ENCODE measurements at regions not wholly inside any gene's neighbourhood (a gene's known extent, or its start where the extent isn't known, plus 50 kb on each side); places are given as distances from the start of the nearest gene placed in this dataset.
"Not testable (repeated sequence)": the region's sequence is repeated elsewhere in the genome, so short reads cannot be mapped to it uniquely, and the experiment has no call there.

GRCh38 chr9:85792057-85792456 lies 50.3 kb upstream of the AGTPBP1 start:
- DNase-seq (ENCODE audit: low read depth); H3K4me3 ChIP-seq (ENCODE audit: low read depth, low read length): not testable (repeated sequence)

GRCh38 chr9:85802978-85803695 lies 61.4 kb upstream of the AGTPBP1 start:
- DNase-seq (ENCODE audit: low read depth); H3K4me3 ChIP-seq (ENCODE audit: low read depth, low read length): not testable (repeated sequence)

GRCh38 chr9:85804847-85805133 lies 63.0 kb upstream of the AGTPBP1 start:
- DNase-seq (ENCODE audit: low read depth) = not testable (repeated sequence)
- H3K4me3 ChIP-seq (ENCODE audit: low read depth, low read length) = peak overlapping the region; percentile 34

- H3K4me3 ChIP-seq (ENCODE audit: low read depth, low read length) = peak overlapping the region; percentile 67
- DNase-seq (ENCODE audit: low read depth) = peak; percentile 81
Measured at GRCh38 chr9:85805134-85806005, 63.6 kb upstream of the AGTPBP1 start.

- H3K4me3 ChIP-seq (ENCODE audit: low read depth, low read length); DNase-seq (ENCODE audit: low read depth): not testable (repeated sequence)
Measured at GRCh38 chr9:85808329-85808728, 66.6 kb upstream of the AGTPBP1 start.

GRCh38 chr9:85813388-85813787 lies 71.6 kb upstream of the AGTPBP1 start:
- not testable (repeated sequence) for DNase-seq (ENCODE audit: low read depth); H3K4me3 ChIP-seq (ENCODE audit: low read depth, low read length)

- not testable (repeated sequence) for DNase-seq (ENCODE audit: low read depth); H3K4me3 ChIP-seq (ENCODE audit: low read depth, low read length)
Measured at GRCh38 chr9:85814800-85815199, 73.0 kb upstream of the AGTPBP1 start.

GRCh38 chr9:85818971-85819370 lies 77.2 kb upstream of the AGTPBP1 start:
- DNase-seq (ENCODE audit: low read depth) = peak; percentile 27

GRCh38 chr9:85820598-85820997 lies 78.8 kb upstream of the AGTPBP1 start:
- H3K4me3 ChIP-seq (ENCODE audit: low read depth, low read length); DNase-seq (ENCODE audit: low read depth): not testable (repeated sequence)

More at GRCh38 chr9:85818971-85819370, 77.2 kb upstream of the AGTPBP1 start:
- H3K4me3 ChIP-seq (ENCODE audit: low read depth, low read length) = not testable (repeated sequence)

- not testable (repeated sequence) for H3K4me3 ChIP-seq (ENCODE audit: low read depth, low read length); DNase-seq (ENCODE audit: low read depth)
Measured at GRCh38 chr9:85824949-85825348, 83.2 kb upstream of the AGTPBP1 start.

- H3K4me3 ChIP-seq (ENCODE audit: low read depth, low read length) = not testable (repeated sequence)
- DNase-seq (ENCODE audit: low read depth) = peak; percentile 6
Measured at GRCh38 chr9:85834591-85834990, 92.8 kb upstream of the AGTPBP1 start.

- DNase-seq (ENCODE audit: low read depth) = not testable (repeated sequence)
Measured at GRCh38 chr9:85843949-85844348, 97.0 kb upstream of the NAA35 start.

GRCh38 chr9:85847782-85848181 lies 93.2 kb upstream of the NAA35 start:
- DNase-seq (ENCODE audit: low read depth); H3K4me3 ChIP-seq (ENCODE audit: low read depth, low read length): not testable (repeated sequence)

More at GRCh38 chr9:85843949-85844348, 97.0 kb upstream of the NAA35 start:
- H3K4me3 ChIP-seq (ENCODE audit: low read depth, low read length) = not testable (repeated sequence)

- TF ChIP-seq POLR2A (IDR thresholded peaks at IDR 0.05; ENCODE audit: extremely low read depth, insufficient read length) (no peak), CTCF (IDR thresholded peaks at IDR 0.05; ENCODE audit: low read depth, low read length) (no peak), MYC (IDR thresholded peaks at IDR 0.05; ENCODE audit: low read depth, low read length) (no peak), MAX (IDR thresholded peaks at IDR 0.05; ENCODE audit: low read depth, low read length) (no peak)
- no peak overlapping the region for H3K4me3 ChIP-seq (ENCODE audit: low read depth, low read length)
- DNase-seq (ENCODE audit: low read depth) = no peak
Measured at GRCh38 chr9:85858056-85858750, 82.7 kb upstream of the NAA35 start.

Measured in NB4 (cell line).